ENCODE measurements at regions not wholly inside any gene's neighbourhood (a gene's known extent, or its start where the extent isn't known, plus 50 kb on each side); places are given as distances from the start of the nearest gene placed in this dataset.

- 82% methylated on average over 4 of the region's 4 CpGs for WGBS, 2 donors
- H3K27me3 ChIP-seq = no peaks in the 10 kb centered on the region
- H3K36me3 ChIP-seq (ENCODE audit: low read depth, missing control alignments) = no peaks in the 10 kb centered on the region
- DNase-seq = no peak
- no peak for TF ChIP-seq POLR2A (IDR thresholded peaks at IDR 0.05)
- no peak for TF ChIP-seq CTCF (IDR thresholded peaks at IDR 0.05)
- intact Hi-C loops (cut with DNase I; ENCODE audit: low total_unique reads) = no loop called here
- H3K27ac ChIP-seq = no peak overlapping the region
- no peak overlapping the region for H3K4me3 ChIP-seq
- no peaks in the 10 kb centered on the region for H3K4me1 ChIP-seq
- no peaks in the 10 kb centered on the region for H3K9me3 ChIP-seq
Observed at GRCh38 chr9:32331240-32331639, 53.2 kb upstream of the ACO1 start.

- H3K4me3 ChIP-seq = no peak overlapping the region
- DNase-seq = no peak
- no peaks in the 10 kb centered on the region for H3K9me3 ChIP-seq
- H3K27ac ChIP-seq = no peak overlapping the region
- WGBS, 2 donors = 78 to 85% methylated on average over 7 of the region's 7 CpGs
- no peaks in the 10 kb centered on the region for H3K36me3 ChIP-seq (ENCODE audit: low read depth, missing control alignments)
- intact Hi-C loops (cut with DNase I; ENCODE audit: low total_unique reads) = no loop called here
- H3K4me1 ChIP-seq = no peaks in the 10 kb centered on the region
- no peaks in the 10 kb centered on the region for H3K27me3 ChIP-seq
- no peak for TF ChIP-seq CTCF (IDR thresholded peaks at IDR 0.05)
- TF ChIP-seq POLR2A (IDR thresholded peaks at IDR 0.05) = no peak
Observed at GRCh38 chr9:32334112-32334511, 50.3 kb upstream of the ACO1 start.

MicroRNA genes in the stretch of these regions (microRNA counts, 767-probe panel; counts per million panel counts)
- microRNA hsa-miR-873-5p = 0 to 152 counts per million in 2 donors
- 0 to 152 counts per million in 2 donors for microRNA hsa-miR-876-3p
- microRNA hsa-miR-876-5p = 0 to 152 counts per million in 2 donors

Small RNAs in the stretch of these regions (microRNA-seq; reads per million reads assigned to microRNA genes)
- 18.8 to 22.1 reads per million in 2 donors for gene MIR873 (ENCODE audit: borderline number of aligned reads in 2 of 2, borderline replicate concordance in 1 of 2)
- gene MIR876 (ENCODE audit: borderline number of aligned reads in 2 of 2, borderline replicate concordance in 1 of 2) = 2.8 to 4.2 reads per million in 2 donors

Small RNAs in the stretch of these regions (small RNA-seq; reads per million reads assigned to genes)
- gene MIR873 (2.6 to 4.8 reads per million in 2 donors), gene MIR876 (0 reads per million in 2 donors), gene RNA5SP281 (0 reads per million in 2 donors)

All from testis (tissue), 2 donors.